GM12891 (cell line): ENCODE measurements at regions not wholly inside any gene's neighbourhood (a gene's known extent, or its start where the extent isn't known, plus 50 kb on each side); places are given as distances from the start of the nearest gene placed in this dataset.

Source experiments
- PAX5 ChIP-seq: IDR thresholded peaks from 2 replicates; pipeline ENCODE4 v1.6.1; 2011; ENCODE audit warnings: low read length, moderate library complexity, mild to moderate bottlenecking; ENCODE audit not compliant: insufficient read depth, severe bottlenecking
- POLR2A ChIP-seq: IDR thresholded peaks from 2 replicates; pipeline ENCODE4 v1.6.1; 2011; ENCODE audit warnings: low read depth, low read length, control low read depth
- POLR2AphosphoS5 ChIP-seq: IDR thresholded peaks from 2 replicates; pipeline ENCODE4 v1.6.1; 2011; ENCODE audit warnings: low read depth, low read length, control low read depth
- POU2F2 ChIP-seq: IDR thresholded peaks from 2 replicates; pipeline ENCODE4 v1.6.1; 2011; ENCODE audit warnings: low read depth, mild to moderate bottlenecking, control low read depth, low read length, moderate library complexity
- SPI1 ChIP-seq: IDR thresholded peaks from 2 replicates; pipeline ENCODE4 v1.6.1; 2011; ENCODE audit warnings: low read depth, low read length, control low read depth
- TAF1 ChIP-seq: IDR thresholded peaks from 2 replicates; pipeline ENCODE4 v1.6.1; 2011; ENCODE audit warnings: low read depth, low read length, control low read depth

- TF ChIP-seq POLR2AphosphoS5 (no peak), POU2F2 (no peak), TAF1 (no peak), PAX5 (no peak), SPI1 (no peak), POLR2A (no peak)
Measured at GRCh38 chr12:126741536-126742240, 1525.3 kb upstream of the TMEM132C start.
